NCI-H82 treated with DMSO at 0.1 percent for 48 hours (cell line): ENCODE measurements at regions not wholly inside any gene's neighbourhood (a gene's known extent, or its start where the extent isn't known, plus 50 kb on each side); places are given as distances from the start of the nearest gene placed in this dataset.
"Not testable (repeated sequence)": the region's sequence is repeated elsewhere in the genome, so short reads cannot be mapped to it uniquely, and the experiment has no call there.

Experiments
- DNase-seq: peaks from one replicate; lab custom pipeline; 2025; ENCODE audit not compliant: unreplicated experiment; lab: John Stamatoyannopoulos, UW

DNA sequence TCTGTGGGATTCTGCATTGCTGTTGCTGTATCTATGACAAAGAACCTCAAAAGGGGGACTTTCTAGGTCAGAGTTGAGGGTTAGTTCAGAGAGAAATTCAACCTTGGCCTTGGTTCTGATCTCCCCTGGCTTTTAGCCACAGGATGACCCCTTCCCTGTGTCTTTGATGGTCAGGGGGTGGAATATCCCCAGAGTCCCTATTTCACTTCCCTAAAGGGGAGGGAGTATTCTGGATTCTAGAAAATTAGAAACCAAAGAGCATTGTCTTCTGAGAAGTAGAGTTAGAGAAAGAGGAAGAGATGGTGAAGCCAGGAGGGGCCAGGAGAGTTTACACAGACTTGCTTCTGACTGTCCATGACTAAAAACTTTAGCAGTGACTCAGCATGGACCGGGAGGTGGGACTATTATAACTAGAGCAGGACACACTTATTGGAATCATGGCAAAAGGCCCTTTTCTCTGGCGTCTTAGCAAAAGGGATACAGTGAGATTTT, 56.2 kb upstream of the LPAR1 start:
- no peak for DNase-seq

DNA sequence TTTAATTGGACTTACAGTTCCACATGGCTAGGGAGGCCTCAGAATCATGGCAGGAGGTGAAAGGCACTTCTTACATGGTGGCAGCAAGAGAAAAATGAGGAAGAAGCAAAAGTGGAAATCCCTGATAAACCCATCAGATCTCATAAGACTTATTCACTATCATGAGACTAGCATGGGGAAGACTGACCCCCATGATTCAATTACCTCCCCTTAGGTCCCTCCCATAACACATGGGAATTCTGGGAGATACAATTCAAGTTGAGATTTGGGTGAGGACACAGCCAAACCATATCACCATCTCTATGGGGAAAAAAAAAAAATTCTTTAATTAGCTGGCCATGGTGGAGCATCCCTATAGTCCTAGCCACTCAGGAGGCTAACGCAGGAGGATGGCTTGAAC, 53.9 kb upstream of the LPAR1 start:
- DNase-seq, result not testable (repeated sequence)
